Lung microvascular endothelial cell (primary cell): ENCODE measurements at regions not wholly inside any gene's neighbourhood (a gene's known extent, or its start where the extent isn't known, plus 50 kb on each side); places are given as distances from the start of the nearest gene placed in this dataset.
"Not testable (repeated sequence)": the region's sequence is repeated elsewhere in the genome, so short reads cannot be mapped to it uniquely, and the experiment has no call there.

Experiments used
- DNase-seq, 2 donors: peaks; one replicate each; pipeline versions ENCODE4 v3.0.0 to v3.0.0-alpha.2; 2010; ENCODE audit warnings: low read depth in 2 of 2

DNA sequence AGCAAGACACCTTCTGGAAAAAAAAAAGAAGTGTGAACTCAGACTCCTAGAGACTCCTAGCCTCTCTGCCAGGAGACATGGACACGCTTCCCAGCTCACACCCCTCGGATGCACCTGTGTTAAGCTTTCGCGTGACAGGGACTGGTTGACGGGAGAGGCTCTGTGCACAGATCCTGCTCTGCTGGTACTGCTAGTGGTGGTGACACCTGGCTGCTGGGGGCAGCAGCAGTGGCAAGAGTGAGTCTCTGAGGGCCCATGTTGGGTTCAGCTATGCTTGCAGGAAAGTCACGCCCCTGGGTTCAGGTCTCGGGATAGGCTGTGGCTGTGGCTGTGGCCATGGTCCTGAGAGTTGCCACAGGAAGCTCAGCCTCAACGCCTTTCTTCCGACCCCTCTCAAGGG lies 81.1 kb downstream of the XRCC2 start:
- DNase-seq = no peak

DNA sequence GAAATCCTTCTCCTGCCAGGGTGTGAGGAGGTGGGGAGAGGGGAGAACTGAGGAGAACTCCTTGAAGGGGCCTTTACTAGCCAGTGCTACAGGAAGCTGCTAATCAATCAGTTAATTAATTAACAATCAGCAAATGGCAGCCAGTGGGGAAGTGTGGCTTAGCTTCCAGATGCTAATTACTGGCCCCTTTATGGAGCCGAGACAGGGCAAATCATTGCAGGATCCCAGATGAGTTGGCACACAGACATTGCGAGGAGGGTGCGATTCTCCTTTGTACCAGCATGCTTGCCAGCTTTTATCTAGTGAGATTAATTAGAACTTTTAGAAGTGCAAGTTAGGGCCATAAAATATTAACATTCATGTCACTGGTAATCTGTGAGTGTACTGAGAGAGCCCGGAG lies 84.0 kb downstream of the XRCC2 start:
- no peak for DNase-seq

DNA sequence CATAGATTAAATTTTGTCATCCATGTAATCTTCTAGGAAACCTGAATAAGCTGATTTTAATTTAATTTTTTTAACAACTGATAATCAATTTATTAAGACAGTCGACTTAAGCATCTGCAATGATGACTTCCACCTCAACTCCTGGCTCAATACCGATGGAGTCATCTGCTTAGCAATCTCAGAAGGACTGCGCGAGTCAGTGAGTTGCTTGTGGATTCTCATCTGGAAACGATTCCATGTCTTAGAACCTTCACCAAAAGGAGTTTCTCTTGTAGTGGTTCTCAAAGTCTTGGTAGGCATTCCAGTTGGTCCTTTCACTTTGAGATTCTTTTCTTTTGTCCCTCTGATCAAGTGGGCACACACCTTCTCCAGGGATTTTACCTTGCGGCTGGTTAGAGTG lies 85.5 kb downstream of the XRCC2 start:
- DNase-seq = no peak

DNA sequence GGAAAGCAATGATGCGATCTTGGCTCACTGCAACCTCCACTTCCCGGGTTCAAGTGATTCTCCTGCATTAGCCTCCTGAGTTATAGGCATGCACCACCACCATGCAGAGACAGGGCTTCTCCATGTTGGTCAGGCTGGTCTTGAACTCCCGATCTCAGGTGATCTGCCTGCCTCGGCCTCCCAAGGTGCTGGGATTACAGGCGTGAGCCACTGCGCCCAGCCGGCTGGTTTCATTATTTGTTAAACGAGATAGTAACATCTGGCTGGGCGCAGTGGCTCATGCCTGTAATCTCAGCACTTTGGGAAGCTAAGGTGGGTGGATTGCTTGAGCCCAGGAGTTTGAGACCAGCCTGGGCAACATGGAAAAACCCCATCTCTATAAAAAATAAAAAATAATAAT lies 86.1 kb downstream of the XRCC2 start:
- DNase-seq = not testable (repeated sequence)

DNA sequence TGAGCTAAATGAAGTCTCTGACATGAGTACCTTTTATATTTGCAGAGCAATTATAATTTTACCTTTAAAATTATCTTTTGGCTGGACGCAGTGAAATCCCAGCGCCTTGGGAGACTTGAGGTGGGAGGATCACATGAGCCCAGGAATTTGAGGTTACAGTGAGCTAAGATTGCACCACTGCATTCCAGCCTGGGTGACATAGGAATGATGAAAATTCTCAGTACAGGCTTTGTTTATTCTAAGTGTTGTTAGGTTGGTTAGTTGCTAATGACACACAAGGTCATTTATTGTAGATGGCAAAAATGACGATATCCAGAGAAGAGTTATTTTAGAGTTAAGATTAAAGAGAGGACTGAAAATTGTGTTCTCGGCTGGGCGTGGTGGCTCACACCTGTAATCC lies 87.6 kb downstream of the XRCC2 start:
- no peak for DNase-seq

DNA sequence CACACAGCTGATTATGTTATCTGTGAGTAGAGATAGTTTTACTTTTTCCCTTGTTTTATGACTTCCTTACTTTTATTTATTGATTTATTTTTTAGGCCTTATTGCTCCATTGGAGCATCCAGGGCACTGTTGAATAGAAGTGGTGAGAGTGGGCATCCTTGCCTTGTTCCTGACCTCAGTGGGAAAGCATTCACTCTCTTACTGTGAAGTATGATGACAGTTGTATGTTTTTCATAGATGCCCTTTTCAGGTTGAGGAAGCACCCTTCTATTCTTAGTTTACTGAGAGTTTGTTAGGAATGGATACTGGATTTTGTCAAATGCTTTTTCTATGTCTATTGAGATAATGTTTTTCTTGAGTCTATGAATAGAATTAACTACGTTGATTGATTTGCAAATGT lies 88.6 kb downstream of the XRCC2 start:
- no peak for DNase-seq

DNA sequence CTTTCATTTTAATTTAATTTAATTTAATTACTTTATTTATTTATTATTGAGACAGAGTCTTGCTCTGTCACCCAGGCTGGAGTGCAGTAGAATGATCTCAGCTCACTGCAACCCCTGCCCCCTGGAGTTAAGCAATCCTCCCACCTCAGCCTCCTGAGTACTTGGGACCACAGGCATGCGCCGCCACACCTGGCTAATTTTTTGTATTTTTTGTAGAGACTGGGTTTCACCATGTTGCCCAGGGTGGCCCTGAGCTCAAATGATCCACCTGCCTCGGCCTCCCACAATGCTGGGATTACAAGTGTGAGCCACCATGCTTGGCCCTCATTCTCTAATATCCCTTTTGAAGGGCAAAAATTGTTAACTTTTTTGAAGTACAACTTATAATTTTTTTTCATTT lies 92.9 kb downstream of the XRCC2 start:
- DNase-seq = no peak

DNA sequence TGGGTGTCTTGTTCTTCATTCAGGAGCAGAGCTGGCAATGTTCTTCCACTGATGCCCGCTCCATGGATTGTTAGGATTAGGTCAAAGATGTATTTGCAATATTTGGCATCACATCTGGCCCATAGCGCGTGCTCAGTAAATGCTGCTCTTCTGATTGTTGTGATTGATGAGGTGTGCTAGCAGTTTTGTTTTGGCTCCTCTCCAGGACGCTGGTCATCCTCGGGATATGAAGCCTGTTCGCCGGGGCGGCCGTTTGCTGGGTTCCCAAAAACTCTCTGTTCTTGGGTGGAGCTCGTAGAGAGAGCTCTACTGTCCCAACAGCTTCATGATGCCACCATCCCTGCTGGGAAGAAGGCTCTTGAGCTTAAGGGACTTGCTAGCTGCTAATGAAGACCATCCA lies 96.9 kb downstream of the XRCC2 start:
- no peak for DNase-seq

DNA sequence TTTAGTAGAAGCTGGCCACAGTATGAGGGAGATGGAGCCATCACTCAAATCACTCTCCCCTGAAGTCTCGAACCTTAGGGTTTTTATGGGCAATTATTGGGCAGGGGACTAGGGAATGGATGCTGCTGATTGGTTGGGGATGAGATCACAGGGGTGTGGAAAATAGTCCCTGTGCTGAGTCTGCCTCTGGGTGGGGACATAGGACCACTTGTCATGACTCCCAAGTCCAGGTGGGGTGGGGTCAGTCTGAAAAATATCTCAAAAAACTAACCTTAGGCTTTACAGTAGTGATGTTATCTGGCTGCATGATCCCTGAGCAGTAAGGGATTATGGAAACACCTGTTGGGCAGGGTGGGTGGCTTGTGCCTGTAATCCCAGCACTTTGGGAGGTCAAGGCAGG lies 98.6 kb downstream of the XRCC2 start:
- DNase-seq = peak in 1 of 2 donors; percentile 8

DNA sequence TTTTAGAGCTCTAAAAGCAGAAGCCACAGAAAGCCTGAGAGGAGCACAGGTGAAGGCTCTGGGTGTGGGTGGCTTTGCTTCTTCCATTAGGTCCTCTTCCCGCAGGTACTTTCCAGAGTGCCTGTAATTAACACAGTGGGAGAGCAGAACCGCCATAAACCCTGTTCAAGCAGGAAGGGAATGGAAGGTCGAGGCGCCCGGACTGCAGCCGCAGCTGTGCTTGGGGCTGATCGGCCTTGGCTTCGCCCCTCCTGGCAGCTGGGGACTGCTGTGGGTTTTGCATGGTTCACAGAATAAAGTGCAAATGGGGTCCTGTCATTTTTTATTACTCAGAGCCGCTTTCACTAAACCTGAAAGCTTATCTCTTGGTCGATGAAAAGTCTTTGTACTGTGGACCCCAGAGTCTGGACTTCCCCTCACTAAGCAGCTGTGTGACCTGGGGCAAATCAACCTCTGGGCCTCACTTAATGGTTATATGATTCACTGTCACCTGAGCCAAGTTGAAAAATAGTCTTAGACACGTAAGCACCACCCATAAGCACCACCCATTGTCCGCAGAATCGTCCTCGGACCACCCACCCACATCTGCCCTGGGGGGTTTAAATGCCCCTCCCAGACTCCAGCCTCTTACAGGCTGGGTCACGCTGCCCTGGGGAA lies 100.9 kb downstream of the XRCC2 start:
- no peak for DNase-seq

DNA sequence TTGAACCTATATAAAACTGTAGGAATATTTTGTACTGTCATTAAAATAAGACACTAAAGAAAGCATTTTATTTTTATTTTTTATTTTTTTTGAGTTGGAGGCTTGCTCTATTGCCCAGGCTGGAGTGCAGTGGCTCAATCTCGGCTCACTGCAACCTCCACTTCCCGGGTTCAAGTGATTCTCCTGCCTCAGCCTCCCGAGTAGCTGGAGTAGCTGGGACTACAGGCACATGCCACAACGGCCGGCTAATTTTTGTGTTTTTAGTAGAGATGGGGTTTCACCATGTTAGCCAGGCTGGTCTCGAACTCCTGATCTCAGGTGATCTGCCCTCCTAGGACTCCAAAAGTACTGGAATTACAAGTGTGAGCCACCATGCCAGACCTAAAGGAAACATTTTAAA lies 102.8 kb downstream of the XRCC2 start:
- DNase-seq = not testable (repeated sequence)

DNA sequence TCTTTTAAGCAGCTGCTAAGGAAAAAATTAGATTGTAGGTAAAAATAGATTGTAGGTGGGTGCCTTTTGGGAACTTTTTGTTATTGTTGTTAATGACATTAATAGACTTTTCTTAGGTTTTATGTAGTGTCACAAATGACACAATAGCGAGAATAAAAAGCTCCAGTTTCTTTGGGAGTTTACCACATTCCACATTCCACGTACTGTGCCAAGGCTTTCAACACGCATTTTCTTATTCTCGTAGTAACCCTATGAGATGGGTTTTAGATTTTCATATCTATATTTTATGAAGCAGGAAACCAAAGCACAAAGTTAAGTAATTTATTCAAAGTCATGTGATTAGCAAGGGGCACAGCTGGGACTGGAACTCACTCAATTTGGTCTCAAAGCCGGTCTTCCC lies 103.8 kb downstream of the XRCC2 start:
- DNase-seq = no peak

DNA sequence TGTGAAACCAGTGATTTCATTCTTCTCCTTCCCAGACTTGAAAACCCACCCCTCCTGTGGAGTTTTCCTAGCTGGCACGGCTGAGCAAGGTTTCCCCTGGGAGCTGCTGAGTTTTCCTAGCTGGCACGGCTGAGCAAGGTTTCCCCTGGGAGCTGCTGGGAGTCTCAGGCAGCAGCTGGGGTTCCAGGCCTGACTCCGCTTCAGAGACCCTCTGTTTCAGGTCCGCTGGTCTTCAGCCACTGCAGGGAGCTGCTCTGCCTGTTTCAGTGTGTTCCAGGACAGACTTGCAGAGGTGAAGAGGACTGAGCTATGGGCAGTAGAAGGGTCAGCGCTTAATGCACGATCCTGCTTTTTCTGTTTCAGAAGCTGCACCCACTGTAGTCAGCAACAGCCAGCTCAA lies 104.9 kb downstream of the XRCC2 start:
- DNase-seq = no peak

DNA sequence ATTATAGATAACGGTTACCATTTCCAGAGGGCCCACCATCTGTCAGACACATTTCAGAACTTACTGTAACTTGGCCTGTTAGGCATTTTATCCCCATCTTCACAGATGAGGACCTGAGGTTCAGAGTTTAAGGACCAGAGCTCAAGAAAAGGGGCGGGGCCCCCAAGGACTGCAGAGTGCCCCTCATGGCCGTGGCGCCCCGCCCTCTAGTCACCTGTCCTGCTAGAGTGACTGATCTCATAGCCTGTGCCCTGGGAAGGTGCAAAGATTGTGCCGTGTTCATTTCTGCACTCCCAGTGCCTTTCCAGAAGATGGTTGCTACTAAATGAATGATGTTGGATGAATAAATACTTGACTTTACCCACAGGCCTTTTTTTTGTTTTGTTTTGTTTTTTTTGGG lies 107.0 kb downstream of the XRCC2 start:
- DNase-seq = no peak

DNA sequence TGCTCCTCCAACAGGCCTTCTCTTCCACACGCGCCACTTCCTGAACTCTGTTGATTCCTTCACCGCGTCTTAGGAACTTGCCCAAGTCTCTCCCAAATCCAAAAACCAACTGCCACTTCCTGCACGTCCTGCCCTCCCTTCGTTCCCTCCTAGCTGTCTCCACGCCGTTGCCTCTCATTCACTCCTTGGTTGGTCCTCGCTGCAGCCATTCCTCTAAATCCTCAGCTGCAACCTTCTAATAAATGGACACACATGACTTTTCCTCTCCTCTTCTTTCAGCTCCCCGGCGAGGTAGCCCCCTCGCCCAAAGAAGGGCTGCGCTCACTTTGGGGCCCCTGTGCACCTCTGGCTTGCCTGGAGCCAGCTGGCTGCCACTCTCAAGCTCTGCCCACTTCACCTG lies 110.2 kb downstream of the XRCC2 start:
- no peak for DNase-seq

DNA sequence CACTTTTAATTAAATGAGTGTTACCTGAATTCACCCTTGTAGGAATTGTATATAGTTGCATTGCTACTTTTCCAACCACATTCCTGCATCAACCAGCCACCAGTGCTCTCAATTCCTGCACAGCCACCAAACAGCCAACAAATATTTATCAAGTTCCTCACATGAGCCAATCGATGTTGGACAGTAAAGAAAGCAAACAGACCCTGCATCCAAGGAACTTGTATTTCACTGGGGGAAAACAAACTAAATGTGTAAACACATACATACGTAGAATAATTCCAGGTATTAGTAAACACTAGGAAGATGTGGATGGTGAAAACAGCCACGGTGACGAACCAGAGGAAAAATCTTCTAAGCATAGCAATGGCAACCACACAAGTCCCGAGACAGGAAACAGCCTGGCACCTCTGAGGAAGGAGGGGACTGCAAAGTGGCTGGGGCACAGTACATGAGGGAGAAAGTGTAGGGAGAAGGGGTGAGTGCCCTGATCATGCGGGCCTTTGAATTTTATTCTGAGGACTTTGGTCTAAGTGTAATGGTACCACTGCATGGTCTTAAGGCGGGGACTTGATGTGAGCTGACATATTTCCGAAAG lies 111.2 kb downstream of the XRCC2 start:
- DNase-seq = no peak

DNA sequence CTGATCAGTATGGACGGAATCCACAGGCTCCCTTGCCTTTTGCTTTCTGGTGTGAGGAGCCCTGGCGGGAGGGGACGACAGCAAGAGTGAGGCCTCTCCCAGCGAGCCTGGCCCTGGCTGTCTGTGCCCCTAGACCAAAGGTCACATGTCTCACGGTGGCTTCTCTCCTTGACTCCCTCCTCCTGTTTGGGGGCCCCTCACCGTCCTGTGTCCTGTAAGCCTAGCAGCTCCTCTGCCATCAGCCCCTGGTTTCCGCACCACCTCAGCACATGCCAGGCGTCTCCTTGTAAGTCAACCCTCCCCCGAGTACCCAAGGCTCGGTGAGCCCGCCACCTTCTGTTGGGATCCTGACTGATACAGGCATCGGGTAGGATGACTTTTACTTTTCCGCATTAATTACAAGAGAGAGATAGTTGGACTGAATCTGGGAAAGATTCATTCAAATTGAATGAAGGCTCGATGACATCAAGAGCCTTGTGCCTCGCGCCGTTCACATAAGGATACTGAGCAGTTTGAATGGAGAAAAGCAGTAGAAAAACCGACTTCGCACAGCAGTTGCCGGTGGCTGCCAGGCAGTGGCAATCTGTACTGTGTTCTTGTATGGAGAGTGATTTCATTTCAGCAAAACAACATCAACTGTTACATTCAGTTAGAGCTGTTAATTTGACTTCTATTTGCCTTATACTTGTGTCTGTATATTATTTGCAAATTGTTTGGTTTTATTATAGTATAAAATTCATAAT lies 119.8 kb downstream of the XRCC2 start:
- DNase-seq = no peak

DNA sequence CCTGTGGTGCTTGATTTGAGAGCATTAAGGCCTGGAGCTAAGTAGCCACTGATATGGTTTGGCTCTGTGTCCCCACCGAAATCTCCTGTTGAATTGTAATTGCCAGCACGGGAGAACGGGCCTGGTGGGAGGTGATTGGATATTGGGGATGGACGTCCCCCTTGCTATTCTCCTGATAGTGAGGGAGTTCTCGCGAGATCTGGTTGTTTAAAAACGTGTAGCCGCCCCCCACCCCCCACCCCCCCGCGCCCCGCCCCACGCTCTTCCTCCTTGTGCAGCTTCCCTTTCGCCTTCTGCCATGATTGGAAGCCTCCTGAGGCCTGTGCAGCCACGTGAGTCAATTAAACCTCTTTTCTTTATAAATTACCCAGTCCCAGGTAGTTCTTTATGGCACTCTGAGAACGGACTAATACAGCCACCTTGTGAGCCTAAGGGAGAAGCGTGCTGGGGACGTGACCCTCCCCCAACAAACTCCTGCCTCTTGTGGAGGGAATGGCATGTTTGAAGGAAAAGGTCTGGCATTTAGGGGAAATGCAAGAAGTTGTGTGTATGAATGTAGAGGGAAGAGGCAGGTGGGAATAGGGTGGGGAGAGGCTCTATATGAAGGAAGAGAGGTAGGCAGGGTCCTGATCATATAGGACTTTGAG lies 118.0 kb upstream of the KMT2C start:
- no peak for DNase-seq

DNA sequence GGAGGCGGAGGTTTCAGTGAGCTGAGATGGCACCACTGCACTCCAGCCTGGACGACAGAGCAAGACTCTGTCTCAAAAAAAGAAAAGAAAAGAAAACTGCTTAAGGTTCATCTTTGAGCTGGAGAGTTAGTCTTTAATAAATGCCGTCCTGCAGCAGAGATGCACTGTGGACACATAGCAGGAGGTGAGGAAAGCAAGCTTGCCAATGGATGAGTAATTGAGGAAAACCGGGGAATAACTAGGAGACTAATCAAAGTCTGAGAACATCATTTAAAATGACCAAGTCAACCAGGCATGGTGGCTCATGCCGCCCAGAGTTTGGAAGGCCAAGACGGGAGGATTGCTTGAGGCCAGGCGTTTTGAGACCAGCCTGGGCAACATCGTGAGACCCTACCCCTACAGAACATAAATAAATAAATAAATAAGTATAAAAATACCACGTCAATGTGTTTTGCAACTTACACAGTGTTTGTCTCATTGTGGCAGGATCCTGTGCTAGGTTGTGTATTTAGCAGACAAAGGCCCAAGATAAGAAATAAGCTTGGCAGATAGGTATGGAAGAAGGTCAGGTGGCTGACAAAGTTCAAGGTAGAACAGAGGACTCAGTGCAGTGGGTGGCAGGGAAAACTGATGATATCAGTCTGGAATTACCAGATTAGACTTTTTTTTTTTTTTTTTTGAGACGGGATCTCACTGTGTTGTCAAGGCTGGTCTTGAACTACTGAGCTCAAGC lies 115.7 kb upstream of the KMT2C start:
- DNase-seq = no peak

DNA sequence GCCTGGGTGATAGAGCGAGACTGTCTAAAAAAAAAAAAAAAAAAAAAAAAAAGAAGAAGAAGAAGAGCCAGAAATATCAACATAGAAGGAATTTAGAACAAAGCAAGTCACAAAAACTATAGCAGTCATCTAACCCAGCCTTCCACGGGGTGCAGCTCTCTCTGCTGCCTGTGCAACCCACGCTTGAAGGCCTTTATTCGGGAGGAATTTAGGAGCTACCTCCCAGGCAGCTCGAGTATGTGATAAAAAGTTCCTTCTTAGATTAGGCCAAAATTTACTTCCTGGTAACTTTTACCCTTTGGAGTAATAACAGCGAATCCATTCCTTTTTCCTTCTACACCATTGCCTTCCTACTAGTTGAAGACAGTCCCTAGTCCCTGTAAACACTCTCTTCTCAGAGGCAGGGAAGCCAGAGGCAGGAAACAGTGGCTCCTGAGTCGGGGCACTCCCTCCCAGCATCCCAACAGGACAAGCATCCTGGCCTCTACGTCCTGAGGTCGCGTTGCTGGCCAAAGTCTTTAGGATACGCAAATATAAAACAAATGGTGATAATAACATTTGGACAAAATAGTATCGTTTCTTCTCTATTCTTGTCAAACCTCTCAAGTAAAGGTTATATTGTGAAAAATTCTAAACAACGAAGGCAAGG lies 109.3 kb upstream of the KMT2C start:
- no peak for DNase-seq

DNA sequence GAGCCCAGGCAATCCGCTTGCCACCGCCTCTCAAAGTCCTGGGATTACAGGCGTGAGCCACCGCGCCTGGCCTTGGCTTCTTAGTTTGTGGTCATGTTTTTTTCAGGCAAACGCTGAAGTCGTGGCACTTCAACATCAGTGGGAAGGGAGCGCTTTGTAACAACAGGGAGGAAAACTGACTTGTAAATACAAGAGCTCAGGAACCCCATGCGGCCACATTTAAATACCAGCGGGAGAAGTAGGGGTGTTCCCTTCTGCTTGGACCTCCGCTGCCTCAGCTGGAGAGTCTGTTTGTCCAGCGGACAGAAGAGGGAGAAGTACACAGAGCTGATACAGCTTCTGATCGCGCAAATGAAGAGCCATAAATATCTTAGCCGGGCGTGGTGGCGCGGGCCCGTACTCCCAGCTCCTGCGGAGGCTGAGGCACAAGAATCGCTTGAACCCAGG lies 108.7 kb upstream of the KMT2C start:
- DNase-seq = no peak
